Activated CD8-positive, alpha-beta memory T cell treated with anti-CD3 and anti-CD28 coated beads, Interleukin-2, amount 50 U/mL, for 1 hour (primary cell): ENCODE measurements at regions not wholly inside any gene's neighbourhood (a gene's known extent, or its start where the extent isn't known, plus 50 kb on each side); places are given as distances from the start of the nearest gene placed in this dataset.
"Not testable (repeated sequence)": the region's sequence is repeated elsewhere in the genome, so short reads cannot be mapped to it uniquely, and the experiment has no call there.

Source experiments
- DNase-seq: peaks from one replicate; pipeline ENCODE4 v3.0.0-alpha.2; 2020; ENCODE audit errors: extremely low read depth

GRCh38 chr11:80280737-80281136 is 839.9 kb upstream of the TENM4 start:
- DNase-seq, result no peak

DNA sequence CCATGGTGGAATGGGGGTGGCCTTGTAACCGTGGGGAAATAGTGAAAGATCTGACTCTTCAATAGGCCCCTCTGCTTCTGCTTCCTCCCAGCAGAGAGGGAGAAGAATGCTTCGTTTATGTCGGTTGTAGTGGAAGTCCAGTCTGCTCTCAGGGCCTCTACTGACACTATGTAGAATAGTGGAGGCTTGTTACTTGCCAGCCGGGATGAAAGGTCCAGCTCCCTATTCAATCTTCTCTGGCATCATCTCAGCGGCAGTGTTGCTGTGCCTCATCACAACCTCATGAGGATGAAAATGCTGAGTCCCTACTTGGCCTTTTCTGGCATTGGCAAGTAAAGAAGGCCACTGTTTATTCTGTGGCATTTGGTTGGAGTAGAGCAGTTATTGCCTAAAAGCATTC is 820.9 kb upstream of the TENM4 start:
- no peak for DNase-seq

DNA sequence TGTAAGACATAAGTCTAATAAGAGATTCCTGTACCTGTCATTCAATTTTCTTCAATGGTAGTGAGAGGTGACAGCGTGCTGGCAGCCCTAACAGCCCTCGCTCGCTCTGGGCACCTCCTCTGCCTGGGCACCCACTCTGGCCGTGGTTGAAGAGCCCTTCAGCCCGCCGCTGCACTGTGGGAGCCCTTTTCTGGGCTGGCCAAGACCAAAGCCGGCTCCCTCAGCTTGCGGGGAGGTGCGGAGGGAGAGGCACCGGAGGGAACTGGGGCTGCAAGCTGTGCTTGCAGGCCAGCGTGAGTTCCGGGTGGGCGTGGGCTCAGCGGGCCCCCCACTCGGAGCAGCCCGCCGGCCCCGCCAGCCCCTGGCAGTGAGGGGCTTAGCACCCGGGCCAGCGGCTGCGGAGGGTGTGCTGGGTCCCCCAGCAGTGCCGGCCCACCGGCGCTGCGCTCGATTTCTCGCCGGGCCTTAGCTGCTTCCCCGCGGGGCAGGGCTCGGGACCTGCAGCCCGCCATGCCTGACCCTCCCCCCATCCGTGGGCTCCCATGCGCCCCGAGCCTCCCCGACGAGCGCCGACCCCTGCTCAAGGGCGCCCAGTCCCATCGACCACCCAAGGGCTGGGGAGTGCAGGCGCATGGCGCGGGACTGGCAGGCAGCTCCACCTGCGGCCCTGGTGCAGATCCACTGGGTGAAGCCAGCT is 816.6 kb upstream of the TENM4 start:
- not testable (repeated sequence) for DNase-seq

GRCh38 chr11:80255021-80255420 is 814.2 kb upstream of the TENM4 start:
- DNase-seq, result no peak

DNA sequence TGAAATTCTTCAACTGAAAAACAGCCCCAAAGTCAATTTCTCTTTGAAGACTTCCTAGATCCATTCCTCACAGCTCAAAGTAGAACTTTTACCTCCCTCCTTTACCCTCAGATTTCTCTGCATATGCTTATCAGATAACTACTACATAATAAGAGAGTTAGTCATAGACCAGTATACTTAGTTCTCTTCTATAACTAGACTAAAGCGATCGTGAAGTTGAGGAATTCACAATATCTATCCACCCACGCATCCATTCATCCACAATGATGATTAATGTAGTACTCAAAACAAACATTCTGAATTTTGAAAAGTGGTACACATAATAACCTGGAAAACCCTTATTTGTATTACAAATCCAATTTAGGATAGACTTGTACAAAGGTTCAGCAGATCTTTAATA is 800.9 kb upstream of the TENM4 start:
- DNase-seq, result no peak

- no peak for DNase-seq
These were observed 799.4 kb upstream of the TENM4 start for GRCh38 chr11:80240245-80240644.

DNA sequence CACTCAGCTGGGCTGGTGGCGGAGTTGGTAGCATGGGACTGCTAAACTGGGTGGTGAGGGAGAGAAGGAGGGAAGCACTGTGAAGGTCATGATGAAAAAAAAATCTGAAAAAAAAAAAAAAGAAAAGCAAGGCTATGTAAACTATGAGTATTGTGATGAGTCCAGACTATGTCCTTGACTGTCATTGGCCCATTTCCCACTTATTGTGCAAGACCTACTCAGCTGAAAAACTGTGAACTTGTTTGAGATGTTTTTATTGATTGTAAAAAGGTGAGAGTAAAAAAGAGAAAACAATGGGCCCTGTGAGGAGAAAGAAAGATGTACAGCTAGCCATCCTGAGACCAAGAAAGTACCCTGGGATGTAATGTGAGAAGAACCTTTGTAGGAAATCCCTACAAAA is 798.4 kb upstream of the TENM4 start:
- DNase-seq, result no peak

GRCh38 chr11:80227915-80228314 is 787.1 kb upstream of the TENM4 start:
- DNase-seq, result no peak

DNA sequence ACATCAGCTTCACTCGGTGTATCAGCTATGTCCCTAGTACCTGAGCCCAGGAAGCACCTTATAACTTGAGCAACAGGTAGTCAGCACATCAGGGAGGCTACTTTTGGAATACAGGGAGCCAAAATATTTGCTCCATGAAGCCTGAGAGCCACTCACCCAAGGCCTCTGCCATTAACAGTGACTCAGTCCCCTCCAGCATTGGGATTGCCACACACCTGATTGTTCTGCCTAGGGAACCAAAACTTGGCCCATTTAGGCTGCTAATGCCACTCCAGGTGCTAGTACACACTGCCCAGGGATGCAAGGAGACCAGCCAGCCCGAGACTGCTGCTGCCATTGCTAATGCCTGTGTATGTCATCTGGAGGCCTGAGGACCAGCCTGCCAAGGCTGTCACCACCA is 773.6 kb upstream of the TENM4 start:
- no peak for DNase-seq

GRCh38 chr11:80211673-80212072 is 770.8 kb upstream of the TENM4 start:
- DNase-seq, result no peak

DNA sequence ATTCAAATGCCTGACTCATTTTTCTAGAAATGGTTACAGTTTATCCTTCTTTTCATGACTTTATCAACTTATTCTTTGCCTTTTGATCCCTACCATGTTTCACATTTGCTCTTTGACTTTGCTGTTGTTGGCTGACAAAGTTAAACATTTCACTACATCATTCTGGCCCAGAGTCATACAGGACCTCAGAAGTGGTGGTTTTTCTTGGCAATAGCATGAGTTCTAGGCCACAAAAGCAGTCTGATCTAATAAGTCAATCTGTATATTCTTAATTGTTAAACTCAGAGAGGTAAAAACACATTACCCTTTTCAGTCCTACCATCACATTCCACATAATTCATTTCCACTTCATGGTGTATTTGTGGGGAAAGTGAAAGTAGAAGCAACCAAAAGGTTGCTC is 763.2 kb upstream of the TENM4 start:
- no peak for DNase-seq

- DNase-seq, result no peak
These were observed 756.2 kb upstream of the TENM4 start for GRCh38 chr11:80196932-80197554.

DNA sequence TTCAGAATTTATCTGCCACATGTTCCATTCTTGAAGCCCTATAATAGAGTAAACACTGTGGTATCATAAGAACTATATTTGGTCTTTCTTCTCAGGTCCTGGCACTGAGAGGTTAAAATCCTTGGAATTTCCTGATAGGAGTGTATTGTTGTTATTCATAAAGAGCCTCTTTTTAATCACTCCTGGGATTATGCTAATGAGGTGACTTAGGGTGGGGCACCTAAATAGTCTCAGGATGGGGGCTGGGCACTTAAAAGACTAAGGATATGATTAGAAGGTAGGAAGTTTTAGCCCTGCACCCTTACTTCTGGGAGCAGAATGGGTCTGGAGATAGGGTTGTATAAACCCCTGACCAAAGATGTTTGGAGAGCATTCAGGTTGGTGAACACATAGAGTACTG is 755.2 kb upstream of the TENM4 start:
- DNase-seq, result no peak

DNA sequence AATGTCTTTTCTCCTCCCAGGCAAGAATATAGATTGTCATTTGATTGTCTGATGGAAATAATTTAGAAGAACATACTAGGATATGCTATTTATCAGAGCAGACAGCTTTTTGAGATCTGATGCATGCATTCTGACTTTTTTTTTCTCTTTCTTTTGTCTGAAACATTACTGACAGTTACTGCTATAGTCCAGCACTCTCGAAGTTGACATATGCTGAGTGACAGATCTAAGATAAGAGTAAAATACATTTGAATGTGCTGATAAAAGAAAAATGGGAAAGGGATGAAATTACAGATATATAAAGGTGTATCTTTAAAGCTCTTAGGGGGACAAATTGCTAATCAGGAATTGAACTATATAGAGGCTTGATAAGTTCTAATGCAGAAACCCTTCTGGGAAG is 753.8 kb upstream of the TENM4 start:
- DNase-seq, result no peak

DNA sequence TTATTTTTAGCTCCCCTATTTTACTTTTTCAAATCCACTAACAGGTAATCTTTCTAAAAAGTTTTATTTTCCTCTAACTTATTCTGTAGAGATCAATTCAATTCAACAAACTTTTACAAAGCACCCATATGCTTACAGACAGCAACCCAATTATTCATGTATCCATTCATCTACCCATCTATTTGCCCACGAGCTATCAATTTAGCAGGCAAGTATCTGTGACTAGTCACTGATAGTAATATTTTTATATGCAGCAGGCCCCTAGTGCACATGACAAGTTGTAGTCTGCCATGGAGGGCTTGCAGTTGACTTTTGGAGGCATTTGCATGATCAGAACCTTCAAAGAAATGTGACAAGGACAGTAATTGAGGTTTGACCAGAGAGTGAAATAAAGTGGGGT is 753.2 kb upstream of the TENM4 start:
- DNase-seq, result no peak

- DNase-seq, result no peak
These were observed 747.3 kb upstream of the TENM4 start for GRCh38 chr11:80188076-80188627.

- DNase-seq, result no peak
These were observed 745.9 kb upstream of the TENM4 start for GRCh38 chr11:80186692-80187091.

DNA sequence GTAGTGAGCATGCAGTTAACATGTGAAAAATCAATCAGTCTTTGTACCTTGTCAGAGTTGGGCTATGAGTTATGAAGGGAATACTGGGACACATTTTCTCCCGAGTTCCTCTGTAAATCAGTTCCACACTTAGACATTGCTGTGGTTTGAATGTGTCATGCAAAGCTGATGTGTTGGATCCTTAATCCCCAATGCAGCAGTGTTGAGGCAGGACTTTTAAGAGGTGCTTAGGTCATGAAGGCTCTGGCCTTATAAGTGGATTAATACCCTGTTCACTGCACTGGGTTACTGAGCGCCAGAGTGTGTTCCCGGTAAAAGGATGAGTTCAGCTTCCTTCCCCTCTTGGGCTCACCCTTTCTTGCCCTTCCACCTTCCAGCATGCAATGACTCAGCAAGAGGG is 742.1 kb upstream of the TENM4 start:
- DNase-seq, result no peak

- DNase-seq, result no peak
These were observed 732.7 kb upstream of the TENM4 start for GRCh38 chr11:80173371-80174136.

DNA sequence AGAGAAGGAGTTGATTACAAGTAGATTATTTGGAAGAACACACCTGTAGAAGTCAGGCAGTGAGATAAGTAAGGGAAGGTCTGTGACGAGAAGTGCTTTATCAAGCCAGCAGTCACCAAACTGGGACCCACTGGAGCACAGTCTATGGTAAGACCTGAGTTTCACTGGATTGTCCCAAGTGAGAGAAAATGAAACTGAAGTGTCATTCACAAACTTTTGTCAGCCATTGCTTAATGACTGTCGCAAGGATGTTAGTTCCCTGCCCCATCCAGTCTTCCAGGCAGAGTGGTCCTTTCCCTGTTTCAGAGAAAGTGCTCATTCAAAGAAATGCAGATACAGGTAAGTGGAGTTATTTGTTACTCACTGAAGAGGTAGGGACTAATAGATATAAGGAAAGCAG is 728.0 kb upstream of the TENM4 start:
- no peak for DNase-seq

DNA sequence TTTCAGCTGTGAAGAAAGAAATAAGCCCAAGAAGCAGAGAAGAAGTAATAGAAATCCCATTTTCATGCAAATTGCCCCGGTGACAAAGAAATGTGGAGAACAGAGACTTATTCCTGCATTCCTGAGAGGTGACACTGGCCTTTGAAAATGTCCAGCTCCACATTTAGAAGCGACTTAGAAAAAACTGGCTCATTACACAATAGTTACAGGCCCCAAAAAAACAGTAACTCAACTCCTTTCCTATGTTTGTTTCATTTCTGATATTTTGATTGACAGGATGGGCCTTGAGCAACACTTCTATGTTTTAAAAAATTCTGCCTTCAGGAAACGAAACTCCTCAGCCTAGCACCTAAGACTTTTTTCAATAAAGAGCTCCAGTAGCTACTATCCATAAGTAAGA is 726.9 kb upstream of the TENM4 start:
- DNase-seq, result no peak

DNA sequence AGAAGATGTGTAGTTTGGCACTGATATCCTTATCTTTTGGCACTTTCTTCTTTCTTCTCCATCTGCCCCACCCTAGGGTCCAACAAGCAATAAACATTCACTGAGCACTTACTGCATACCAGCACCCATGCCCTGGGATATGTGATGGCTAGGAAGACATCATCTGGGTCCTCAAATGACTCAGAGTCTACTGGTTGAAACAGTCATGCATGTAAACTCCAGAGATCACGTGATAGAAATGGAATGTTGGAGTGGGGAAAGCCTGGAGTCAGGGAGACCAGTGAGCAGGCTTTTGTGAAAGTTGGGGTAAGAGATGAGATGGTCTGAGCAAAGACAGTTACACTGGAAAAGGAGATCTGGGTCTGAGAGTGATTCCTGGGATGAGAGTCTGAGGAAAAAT is 724.9 kb upstream of the TENM4 start:
- no peak for DNase-seq

DNA sequence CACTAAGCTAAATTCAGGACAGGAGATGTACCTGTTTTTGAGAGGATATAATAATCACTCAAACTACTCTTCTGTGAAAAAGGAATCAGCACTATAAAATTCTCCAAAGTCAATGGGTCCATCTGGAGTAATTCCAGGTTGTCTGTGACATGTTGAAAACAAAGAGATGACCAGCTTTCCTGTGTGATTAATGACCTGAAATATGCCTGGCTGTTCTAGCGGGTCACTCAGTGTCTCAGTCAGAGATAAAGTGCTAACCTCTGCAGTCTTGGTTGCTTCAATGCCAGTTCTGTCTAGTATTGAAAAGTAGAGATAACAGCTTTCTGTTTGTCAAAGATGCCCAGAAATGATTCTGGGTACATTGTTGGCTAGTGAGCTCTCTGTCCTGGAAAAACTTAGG is 722.6 kb upstream of the TENM4 start:
- DNase-seq, result no peak
